Activated B cell treated with CpG ODN at 0.5 μM for 24 hours (primary cell): ENCODE measurements at regions not wholly inside any gene's neighbourhood (a gene's known extent, or its start where the extent isn't known, plus 50 kb on each side); places are given as distances from the start of the nearest gene placed in this dataset.
"Not testable (repeated sequence)": the region's sequence is repeated elsewhere in the genome, so short reads cannot be mapped to it uniquely, and the experiment has no call there.

ENCODE experiments used
- ATAC-seq: fragments of 200-7000 bp; cut with Tn5 transposase; one replicate; pipeline ENCODE4 v1.10.0; 2021; ENCODE audit warnings: low read depth, mild to moderate bottlenecking, moderate library complexity
- CTCF ChIA-PET: fragments of 350-600 bp; sonication (Branson Sonifier 250); formaldehyde crosslinking; loops from one replicate; lab custom pipeline; 2021; ENCODE audit warnings: antibody characterized with exemption; lab: Charles Lee
- POLR2A ChIA-PET: fragments of 350-600 bp; sonication (Branson Sonifier 250); formaldehyde crosslinking; loops from one replicate; lab custom pipeline; 2021; ENCODE audit warnings: antibody characterized with exemption; lab: Charles Lee
- DNase-seq: peaks from one replicate; pipeline ENCODE4 v3.0.0; 2022
- H3K27ac Mint-ChIP-seq: one replicate; pipeline ENCODE4 v1.8.0; 2020; ENCODE audit warnings: mixed read lengths
- H3K27me3 Mint-ChIP-seq: one replicate; pipeline ENCODE4 v1.8.0; 2021; ENCODE audit warnings: mixed read lengths
- H3K36me3 Mint-ChIP-seq: one replicate; pipeline ENCODE4 v1.8.0; 2021; ENCODE audit warnings: low read depth, mixed read lengths
- H3K4me1 Mint-ChIP-seq: one replicate; pipeline ENCODE4 v1.8.0; 2021; ENCODE audit warnings: mixed read lengths
- H3K4me3 Mint-ChIP-seq: one replicate; pipeline ENCODE4 v1.8.0; 2020; ENCODE audit warnings: mild to moderate bottlenecking, mixed read lengths
- H3K9me3 Mint-ChIP-seq: one replicate; pipeline ENCODE4 v1.8.0; 2020; ENCODE audit warnings: mixed read lengths
- intact Hi-C: fragments of 100-400 bp; cut with micrococcal nuclease; formaldehyde crosslinking; loops from one replicate; pipeline ENCODE4 v1.15.1; 2024
- TF ChIP-seq, protein P1 (sequence below): fragments of 200-600 bp; IDR thresholded peaks from one replicate; pipeline ENCODE4 v1.8.0; 2022; ENCODE audit warnings: antibody characterized with exemption, mild to moderate bottlenecking

DNA sequence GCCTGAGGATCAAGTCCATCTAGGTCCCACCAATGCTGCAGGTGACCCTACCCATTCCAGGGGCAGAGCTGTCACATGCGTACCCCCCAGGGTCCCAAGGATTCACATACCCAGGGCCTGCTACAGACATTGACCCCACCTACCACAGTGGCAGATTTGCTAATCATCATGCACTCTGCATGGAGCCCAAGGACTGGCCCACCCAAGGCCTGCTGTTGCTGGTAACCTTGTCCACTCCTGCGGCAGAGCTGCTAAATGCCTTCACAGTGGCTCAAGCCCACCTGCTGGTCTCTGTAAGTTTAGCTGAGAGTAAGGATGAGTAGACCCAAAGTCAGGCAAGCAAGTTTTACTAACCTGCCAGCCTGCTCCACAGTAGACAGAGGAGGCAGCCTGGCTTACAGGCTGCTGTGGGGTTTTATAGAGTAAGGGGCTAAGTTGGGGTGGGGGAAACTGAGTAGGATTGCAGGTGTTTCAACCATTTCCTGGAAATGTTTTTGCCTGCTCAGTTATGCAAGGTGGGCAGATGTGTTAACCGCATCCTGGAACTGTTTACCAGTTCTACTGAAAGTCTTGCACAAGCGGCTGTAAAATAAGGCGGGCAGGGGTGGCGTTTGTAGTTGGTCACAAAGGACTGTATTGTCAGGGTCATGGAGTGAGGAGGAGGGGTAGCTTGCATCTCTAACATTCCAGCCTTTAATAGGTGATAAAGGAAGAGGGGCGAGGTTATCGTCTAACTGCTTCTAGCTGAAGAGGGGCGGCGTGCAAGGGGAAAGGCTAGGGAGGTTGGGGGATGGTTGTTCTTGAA lies 2163.5 kb upstream of the WWC1 start:
- Mint-ChIP-seq H3K4me1 (no peaks in the 10 kb centered on the region), H3K4me3 (no peak overlapping the region), H3K36me3 (no peaks in the 10 kb centered on the region), H3K27ac (no peak overlapping the region), H3K9me3 (peaks cover 3% of the 10 kb centered on the region), H3K27me3 (no peaks in the 10 kb centered on the region)
- no peak for ATAC-seq
- intact Hi-C loops, result no loop called here
- ChIA-PET POLR2A (no interaction called here), CTCF (no interaction called here)
- no peak for DNase-seq
- TF ChIP-seq, protein P1, sequence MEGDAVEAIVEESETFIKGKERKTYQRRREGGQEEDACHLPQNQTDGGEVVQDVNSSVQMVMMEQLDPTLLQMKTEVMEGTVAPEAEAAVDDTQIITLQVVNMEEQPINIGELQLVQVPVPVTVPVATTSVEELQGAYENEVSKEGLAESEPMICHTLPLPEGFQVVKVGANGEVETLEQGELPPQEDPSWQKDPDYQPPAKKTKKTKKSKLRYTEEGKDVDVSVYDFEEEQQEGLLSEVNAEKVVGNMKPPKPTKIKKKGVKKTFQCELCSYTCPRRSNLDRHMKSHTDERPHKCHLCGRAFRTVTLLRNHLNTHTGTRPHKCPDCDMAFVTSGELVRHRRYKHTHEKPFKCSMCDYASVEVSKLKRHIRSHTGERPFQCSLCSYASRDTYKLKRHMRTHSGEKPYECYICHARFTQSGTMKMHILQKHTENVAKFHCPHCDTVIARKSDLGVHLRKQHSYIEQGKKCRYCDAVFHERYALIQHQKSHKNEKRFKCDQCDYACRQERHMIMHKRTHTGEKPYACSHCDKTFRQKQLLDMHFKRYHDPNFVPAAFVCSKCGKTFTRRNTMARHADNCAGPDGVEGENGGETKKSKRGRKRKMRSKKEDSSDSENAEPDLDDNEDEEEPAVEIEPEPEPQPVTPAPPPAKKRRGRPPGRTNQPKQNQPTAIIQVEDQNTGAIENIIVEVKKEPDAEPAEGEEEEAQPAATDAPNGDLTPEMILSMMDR, result no peak

GRCh38 chr5:166145107-166145506 lies 2146.3 kb upstream of the WWC1 start:
- H3K4me1 Mint-ChIP-seq, POLR2A ChIA-PET, intact Hi-C loops, DNase-seq, H3K9me3 Mint-ChIP-seq, ATAC-seq, H3K27me3 Mint-ChIP-seq, H3K36me3 Mint-ChIP-seq, CTCF ChIA-PET, H3K4me3 Mint-ChIP-seq, H3K27ac Mint-ChIP-seq: not testable (repeated sequence)

GRCh38 chr5:166163996-166164610 lies 2127.3 kb upstream of the WWC1 start:
- intact Hi-C loops, result no loop called here
- Mint-ChIP-seq H3K4me3 (no peak overlapping the region), H3K27ac (no peak overlapping the region), H3K9me3 (peaks cover 2% of the 10 kb centered on the region), H3K4me1 (no peaks in the 10 kb centered on the region), H3K36me3 (no peaks in the 10 kb centered on the region), H3K27me3 (no peaks in the 10 kb centered on the region)
- ATAC-seq, result no peak
- no peak for DNase-seq
- ChIA-PET CTCF (no interaction called here), POLR2A (no interaction called here)
- TF ChIP-seq, protein P1, result no peak

DNA sequence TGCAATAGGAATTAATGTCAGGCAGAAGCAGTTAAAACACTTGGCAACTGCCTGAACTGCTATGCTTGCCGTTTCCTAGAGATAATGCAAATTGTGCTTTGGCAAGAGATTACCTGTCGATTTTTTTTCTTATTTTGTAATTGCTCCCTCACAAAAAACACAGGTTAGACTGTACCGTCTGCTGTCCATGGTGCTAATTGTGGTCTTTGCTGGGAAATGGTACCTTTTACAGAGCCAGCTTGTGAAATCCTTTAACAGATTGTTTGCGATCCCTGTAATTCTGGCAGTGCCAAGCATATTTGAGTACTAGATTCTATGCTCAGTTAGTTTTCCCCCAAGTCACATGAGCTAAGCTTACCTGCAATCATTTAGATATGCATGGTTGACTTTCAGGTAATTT lies 2125.8 kb upstream of the WWC1 start:
- H3K36me3 Mint-ChIP-seq, result no peaks in the 10 kb centered on the region
- no peak for ATAC-seq
- no peaks in the 10 kb centered on the region for H3K9me3 Mint-ChIP-seq
- intact Hi-C loops, result no loop called here
- no peak overlapping the region for H3K27ac Mint-ChIP-seq
- no peaks in the 10 kb centered on the region for H3K4me1 Mint-ChIP-seq
- DNase-seq, result no peak
- ChIA-PET POLR2A (no interaction called here), CTCF (no interaction called here)
- no peak overlapping the region for H3K4me3 Mint-ChIP-seq
- TF ChIP-seq, protein P1, result no peak
- no peaks in the 10 kb centered on the region for H3K27me3 Mint-ChIP-seq

- H3K27ac Mint-ChIP-seq, result no peak overlapping the region
- no peak overlapping the region for H3K4me3 Mint-ChIP-seq
- ChIA-PET CTCF (no interaction called here), POLR2A (no interaction called here)
- H3K4me1 Mint-ChIP-seq, result no peaks in the 10 kb centered on the region
- intact Hi-C loops, result no loop called here
- H3K27me3 Mint-ChIP-seq, result no peaks in the 10 kb centered on the region
- H3K9me3 Mint-ChIP-seq, result no peaks in the 10 kb centered on the region
- TF ChIP-seq, protein P1, result no peak
- DNase-seq (no peak), ATAC-seq (no peak)
- H3K36me3 Mint-ChIP-seq, result no peaks in the 10 kb centered on the region
Observed at GRCh38 chr5:166166071-166166470, 2125.4 kb upstream of the WWC1 start.
